Stimulated activated CD8-positive, alpha-beta memory T cell treated with anti-CD3 and anti-CD28 coated beads, Interleukin-12 subunit alpha, Interleukin-12 subunit beta, amount 100 ng/mL, for 1 hour (primary cell): ENCODE measurements at regions not wholly inside any gene's neighbourhood (a gene's known extent, or its start where the extent isn't known, plus 50 kb on each side); places are given as distances from the start of the nearest gene placed in this dataset.
"Not testable (repeated sequence)": the region's sequence is repeated elsewhere in the genome, so short reads cannot be mapped to it uniquely, and the experiment has no call there.

Experiments used
- DNase-seq: peaks from one replicate; pipeline ENCODE4 v3.0.0-alpha.2; 2020; ENCODE audit warnings: low read depth

DNA sequence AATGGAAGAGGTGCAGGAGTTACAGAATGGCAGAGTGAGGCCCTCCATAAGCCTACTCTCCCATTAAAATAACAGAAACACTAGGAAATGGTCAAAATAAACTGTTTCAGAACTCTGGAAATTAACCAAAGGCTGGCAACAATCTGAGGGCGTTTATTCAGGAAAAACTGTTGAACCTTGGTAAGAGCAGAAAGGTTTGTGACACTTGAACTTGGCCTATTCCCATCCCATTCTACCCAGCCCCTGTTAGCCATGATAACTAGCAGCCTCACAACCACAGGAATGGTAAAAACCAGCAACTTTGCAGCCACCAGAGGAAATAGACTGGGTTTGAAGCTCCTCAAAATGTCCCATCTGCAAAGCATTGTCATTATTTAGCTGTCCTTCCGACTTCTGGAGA, 256.8 kb downstream of the RHOU start:
- no peak for DNase-seq

DNA sequence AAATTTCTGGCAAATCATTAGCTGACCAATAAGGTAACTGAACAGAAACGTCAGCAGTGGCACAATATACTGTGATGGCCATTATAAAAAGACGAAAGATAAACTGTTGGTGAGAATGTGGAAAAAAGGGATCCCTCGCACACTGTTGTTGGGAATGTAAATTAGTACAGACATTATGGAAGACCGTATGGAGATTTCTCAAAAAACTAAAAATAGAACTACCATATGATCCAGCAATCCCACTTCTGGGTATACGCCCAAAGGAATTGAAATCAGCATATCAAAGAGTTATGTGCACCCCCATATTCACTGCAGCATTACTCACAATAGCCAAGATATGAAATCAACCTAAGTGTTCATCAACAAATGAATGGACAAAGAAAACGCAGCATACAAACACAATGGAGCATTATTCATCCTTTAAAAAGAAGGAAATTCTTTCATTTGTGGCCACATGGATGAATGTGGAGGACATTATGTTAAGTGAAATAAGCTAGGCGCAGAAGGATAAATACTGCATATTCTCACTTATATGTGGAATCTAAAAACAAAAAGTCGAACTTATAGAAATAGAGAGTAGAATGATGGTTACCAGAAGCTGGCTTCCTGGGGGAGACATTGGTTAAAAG, 257.7 kb downstream of the RHOU start:
- DNase-seq = no peak

DNA sequence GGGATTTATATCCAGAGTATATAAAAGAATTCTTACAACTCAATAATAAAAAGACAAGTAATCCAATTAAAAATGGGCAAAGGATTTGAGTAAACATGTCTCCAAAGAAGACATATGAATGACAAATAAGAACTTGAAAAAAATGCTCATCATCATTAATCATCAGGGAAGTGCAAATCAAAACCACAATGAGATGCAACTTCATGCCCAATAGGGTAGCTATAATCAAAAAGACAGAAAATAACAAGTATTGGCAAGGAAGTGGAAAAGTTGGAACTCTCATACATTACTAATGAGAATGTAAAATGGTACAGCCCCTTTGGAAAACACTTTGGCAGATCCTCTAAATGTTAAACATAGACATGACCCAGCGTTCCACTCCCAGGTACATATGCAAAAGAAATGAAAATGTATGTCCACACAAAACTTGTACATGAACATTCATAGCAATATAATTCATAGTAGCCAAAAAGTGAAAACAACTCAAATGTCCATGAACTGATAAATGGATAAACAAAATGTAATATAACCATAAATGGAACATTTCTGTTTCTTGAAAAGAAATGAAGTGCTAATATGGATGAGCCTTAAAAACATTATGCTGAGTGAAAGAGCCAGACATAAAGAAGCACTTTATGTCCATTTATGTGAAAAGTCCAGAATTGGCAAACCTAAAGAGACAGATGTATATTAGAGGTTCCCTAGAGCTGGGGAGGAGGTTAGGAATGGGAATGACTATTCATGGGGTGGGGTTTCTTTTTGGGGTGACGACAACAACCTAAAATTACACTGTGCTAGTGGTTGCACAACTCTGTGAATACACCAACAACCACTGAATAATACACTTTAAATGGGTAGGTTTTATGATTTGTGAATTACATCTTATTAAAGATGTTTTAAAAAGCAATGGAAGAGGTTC, 259.7 kb downstream of the RHOU start:
- no peak for DNase-seq

DNA sequence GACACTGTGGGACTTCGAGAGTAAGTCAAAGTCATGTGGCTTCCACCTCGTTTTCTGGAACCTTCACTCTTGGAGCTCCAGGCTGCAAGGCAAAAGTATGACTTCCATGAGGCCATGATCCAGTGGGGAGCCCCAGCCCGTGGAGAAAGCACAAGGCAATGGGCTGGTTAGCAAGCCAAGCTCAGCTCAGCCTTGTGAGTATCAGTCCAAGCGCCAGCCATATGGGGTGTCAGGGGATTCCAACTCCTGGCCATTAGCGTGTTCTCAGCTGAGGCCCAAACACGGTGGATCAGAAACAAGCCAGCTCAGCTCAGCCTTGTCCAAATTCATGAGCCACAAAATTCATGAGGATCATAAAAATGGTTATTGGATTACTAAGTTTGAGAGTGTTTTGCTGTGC, 261.0 kb downstream of the RHOU start:
- DNase-seq = no peak

DNA sequence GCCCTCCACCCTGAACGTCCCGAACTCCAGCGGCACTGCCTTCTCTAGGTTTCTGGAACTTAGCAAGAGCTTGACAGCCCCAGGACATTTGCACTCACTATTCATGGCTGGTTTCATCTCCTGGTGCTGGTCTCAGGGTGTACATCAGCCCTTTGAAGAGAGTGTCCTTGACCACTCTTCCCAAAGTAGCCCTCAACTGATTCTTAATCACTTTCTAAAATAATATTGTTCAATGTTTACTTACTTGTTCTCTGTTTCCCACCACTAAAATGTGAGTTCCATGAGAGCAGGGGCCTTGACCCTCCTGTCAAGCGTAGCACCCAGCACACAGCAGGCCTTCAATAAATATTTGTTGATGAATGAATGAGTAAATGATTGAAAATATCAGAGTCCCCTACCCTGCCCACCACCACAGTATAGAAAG, 262.5 kb downstream of the RHOU start:
- no peak for DNase-seq

DNA sequence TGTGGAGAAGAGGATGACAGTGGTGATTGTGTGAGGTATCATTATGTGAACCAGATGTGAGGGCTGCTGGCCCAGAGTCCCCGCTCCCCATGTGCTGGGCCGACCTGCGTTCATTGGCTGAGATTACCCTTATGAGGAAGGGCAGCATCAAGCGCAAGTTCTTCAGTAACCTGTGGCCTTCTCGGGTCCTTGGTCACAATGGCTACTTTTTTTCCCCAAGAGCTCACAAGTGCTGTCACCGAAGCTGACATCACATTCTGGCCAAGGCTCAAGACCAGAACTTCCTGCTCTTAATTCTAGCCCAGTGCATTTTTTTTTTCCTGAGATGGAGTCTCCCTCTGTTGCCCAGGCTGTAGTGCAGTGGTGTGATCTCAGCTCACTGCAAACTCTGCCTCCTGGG, 262.9 kb downstream of the RHOU start:
- no peak for DNase-seq

DNA sequence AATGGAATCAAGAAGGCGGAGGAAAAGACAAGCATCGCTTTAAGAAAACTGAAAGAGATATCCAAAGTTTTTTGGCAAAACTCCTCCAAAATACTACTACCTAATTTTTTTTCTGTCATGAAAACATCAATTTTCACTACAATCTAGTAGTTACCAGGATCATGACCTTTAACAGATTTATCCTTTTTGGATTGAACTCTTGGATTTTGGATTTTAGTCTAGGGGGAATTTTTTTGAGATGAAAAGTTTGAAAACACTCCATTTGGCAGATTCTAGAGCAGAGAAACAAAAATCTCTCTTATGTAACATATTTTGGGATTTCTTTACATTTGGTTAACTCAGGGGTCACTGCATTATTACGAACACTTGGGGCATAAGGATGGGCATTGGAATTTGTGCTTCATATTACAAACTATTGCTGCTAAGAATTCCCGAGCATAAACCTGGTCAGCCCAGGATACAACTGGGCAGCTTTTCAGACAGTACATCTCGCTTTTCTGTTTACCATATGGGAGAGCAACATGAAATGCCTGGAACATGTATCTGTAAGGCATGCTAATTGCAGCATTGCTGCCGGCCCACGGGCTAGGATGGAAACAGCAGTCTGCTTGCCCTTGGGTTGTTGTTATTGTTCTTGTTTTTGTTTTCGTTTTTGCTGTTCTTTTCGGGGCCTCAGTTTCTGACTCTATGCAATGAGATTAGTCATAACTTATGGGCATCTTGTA, 264.3 kb downstream of the RHOU start:
- DNase-seq = no peak

DNA sequence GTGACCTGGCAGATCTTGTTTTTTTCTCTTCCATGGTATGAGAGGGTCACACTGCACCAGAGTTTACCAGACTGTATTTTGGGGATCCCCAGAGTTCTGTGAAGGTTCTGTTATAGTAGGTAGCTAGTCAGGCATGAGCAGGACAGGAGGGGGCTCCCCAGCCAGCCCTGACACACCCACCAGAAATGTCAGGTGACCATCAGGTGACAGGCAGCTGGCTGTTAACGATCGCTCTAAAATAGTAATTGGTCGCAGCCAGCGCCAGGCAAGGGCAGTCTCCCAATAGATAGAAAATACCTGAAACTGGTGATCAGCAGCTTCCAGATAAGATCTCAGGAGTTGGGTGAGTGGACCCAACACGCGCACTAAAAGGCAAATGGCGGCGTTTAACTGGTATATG, 264.9 kb downstream of the RHOU start:
- DNase-seq = no peak

DNA sequence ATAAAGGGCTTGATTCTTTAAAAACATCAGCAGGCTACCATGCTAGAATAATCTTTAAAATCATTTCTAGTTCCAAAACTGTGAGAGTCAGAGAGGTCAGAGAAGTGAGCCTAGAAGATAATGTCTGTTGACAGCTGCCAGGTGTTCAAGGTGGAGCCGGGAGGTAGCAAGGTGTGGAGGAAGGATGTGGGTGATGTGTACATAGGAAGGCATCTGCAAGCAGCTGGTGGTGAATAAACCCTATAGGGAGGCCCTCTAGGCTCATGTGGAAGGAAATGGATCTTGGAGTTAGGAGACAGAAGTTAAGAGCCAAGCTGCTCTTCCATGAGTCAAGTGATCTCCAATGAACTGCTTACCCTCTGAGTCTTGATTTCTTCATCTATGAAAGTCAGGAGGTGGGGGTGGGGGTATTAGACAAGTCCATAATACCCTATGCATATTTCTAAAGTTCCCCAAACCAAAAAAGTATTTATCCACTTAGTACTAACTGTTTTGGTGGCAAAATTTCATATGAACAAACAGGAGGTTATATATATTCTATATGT, 266.3 kb downstream of the RHOU start:
- DNase-seq = no peak

DNA sequence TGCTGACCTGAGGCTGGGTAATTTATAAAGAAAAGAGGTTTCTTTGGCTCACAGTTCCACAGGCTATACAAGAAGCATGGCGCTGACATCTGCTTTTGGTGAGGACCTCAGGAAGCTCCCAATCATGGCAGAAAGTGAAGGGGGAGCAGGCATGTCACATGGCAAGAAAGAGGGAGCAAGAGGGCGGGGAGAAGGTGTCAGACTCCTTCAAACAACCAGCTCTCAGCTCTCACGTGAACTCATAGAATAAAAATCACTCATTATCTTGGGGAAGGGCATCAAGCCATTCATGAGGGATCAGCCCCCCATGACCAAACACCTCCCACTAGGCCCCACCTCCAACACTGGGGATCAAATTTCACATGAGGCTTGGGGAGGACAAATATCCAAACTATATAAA, 266.8 kb downstream of the RHOU start:
- no peak for DNase-seq

DNA sequence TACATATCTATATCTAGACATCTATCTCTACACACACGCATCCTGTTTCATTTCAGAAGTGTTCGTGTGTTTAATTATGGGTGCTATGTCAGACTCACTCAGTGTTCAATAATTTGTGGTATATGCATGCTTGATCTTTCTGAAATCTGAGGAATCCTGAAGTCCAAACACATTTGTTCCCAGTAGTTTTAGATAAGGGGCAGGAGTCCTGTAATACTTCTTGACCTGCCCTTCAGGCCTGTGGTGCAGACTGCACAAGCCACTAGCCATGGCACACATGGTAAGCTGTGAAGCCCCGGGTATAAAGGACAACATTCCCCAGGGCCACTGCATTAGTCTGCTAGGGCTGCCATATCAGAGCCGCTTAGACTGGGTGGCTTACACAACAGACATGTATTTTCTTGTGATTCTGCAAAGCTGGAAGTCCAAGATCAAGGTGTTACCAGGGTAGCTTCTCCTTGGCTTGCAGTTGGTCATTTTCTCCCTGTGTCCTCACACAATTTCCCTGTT, 267.2 kb downstream of the RHOU start:
- no peak for DNase-seq

DNA sequence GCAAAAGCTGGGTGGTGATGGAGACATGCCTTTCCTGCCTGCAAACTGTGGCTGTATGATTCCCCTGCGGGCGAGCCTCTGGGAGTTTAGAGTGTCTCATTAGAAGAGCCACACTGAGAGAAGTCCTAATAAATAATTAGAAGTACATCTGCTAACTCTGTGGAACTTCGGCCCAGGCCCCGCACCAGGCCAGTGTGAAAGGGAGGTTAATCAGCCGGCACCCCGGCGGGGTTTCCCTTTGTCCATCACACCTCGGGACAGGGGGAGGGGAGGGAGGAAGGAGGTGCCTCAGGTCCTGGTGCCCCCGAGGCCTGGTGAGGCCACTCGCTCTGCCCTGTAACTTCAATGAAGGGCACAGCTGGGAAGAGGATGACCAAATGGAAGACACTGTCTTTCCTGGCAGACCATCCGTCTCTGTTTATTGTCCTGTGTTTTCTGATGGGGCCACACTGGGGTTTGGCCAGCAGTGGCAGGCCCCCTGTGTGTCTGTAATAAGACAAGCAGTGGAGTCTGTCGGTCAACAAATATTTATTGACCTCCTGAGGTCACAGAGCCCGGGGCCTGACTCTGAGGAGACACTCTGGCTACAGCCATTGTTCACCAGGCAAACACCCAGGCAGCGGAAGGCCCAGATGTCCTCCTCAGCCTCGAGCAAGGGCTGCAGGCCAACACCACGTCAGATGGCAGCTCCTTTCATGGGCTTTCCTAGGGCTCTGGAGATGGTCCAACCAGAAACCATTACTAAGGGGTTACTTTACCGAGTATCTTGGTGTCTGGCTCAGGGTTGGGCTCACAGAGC, 267.5 kb upstream of the RAB4A start:
- DNase-seq = no peak

DNA sequence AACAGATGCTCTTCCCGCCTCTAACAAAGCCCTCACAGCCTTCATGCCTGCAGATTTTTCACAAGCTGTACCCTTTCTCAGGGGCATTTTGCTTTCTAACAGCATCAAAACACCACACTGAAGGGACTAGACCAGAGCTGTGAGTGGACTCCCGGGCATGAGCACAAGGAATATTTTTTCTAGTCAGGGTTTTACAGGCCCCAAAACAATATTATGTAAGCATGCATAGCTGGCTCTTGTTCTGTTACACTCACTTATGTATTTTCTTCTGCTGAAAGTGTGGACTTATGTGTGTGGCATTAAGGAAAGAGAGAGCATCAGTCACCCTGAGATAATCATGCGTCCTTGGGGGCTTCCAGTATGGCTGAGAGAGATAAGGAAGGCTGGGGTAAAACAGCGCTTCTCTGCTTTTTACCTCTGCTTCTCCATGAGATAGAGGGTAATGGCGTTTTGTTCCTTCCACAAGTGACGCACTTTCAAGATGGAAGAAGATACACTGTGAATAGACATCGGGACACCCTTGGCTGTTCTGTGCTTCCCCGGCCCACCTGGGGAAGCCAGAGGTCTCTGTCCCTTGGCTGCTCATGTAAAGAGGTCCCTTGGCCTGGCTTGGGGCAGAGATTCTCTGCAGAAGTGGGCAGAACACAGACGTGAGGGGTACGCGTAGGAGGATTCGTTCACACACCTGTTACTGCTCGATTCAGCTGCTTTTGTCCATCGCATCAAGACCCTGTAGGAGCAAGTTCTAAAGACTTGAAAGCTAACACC, 266.7 kb upstream of the RAB4A start:
- no peak for DNase-seq

DNA sequence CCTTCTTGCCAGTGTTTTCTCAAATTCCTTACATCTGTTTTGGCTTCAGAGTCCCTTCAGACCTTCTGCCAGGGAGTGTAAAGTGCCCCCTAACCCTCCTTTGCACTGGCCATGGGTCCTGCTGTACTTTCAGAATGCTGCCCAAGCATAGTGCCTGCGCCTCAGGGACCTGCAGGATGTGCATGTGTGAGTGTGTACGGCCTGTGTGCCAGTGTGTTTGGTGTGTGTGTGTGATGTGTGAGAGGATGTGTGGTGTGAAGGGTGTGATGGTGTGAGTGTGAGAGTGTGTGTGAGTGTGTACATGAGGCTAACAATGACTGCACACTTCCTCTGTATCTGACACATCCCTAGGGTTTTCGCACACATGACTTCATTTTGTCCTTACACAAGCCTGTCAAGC, 265.8 kb upstream of the RAB4A start:
- no peak for DNase-seq

DNA sequence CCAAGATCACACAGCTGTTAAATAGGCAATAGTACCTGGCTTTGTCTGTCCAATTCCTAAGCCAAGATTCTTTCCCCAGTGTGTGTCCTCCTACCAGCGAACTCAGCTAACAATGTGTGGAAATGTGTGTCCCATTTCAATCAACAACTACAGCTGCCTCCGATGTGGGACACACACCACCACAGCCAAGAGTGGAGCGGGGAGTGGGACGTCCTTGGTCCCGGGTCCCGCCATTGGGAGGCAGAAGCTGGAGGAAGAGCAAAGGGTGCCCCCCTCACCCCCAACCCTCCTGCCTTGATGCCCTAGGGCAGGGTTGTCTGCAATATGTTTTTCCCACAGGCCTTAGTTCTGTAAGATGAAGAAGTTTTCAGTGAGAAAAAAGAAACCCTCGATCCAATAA, 265.4 kb upstream of the RAB4A start:
- DNase-seq = no peak

DNA sequence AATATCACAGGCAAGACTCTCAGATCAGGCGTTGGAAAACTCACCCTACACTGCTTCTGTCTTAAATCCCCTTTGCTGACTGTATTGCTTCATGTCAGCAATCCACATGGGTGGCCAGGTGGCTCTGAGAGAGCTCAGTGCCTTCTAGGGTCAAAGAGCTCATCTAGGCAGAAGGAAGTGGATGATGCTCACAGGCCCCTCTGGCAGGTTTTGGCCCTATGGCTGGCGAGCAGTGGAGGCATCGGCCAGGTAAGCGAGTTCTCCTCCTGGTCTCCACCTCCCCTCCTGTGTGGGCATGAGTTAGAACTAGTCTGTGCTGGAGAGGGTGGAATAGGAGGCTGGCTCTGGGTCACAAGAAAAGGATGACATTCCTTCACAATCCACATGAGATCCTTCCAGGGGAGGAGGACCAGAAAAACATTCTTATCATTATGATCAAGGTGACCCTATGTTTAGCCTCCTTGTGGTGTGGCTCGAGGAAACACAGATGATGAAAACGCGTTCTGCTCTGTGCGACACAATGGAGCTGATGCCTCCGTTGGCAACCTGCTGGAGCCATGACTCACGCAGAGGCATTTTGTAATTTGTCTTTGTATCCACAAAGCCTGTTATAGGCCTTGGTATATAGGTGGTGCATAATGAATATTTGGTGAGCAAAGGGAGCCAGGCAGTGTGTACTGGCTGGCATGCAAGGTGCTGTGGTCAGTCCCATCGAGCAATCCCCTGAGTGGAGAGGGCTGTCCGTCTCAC, 264.6 kb upstream of the RAB4A start:
- DNase-seq = no peak

DNA sequence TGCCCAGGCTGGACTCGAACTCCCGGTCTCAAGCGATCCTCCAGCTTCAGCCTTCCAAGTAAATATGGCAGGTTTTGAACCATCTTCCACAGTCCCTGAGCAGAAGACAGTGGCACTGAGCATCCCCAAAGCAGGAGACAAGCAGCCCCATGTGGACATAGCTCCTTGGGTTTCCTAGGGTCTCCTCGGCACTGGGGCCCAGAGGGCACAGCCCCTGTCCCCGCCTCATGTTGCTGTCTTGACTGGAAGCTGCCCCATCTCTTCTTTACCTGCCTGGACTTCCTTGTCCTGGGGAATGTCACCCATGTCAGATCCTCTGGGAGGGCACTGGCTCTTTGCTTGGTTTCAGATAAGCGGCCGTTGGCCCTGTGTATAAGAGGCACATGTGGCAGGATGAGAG, 263.7 kb upstream of the RAB4A start:
- DNase-seq = no peak

DNA sequence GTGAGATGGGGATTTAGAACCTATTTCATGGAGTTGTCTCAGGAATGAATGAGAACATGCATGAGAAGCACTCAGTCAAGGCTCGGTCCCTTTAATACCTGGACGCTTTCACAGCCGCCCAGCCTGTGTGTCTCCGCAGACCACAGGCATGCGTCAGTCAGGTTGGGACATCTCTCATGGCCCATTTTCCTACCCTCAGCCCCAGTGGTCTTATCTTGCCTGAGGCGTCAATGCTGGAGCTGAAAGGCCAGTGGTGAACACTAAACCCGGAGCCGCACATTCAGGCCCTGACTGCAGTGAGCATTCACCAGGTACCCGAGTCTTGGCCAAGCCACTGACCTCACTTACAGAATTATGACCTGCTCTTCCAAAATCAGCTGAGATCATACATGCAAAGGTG, 263.2 kb upstream of the RAB4A start:
- DNase-seq = no peak

DNA sequence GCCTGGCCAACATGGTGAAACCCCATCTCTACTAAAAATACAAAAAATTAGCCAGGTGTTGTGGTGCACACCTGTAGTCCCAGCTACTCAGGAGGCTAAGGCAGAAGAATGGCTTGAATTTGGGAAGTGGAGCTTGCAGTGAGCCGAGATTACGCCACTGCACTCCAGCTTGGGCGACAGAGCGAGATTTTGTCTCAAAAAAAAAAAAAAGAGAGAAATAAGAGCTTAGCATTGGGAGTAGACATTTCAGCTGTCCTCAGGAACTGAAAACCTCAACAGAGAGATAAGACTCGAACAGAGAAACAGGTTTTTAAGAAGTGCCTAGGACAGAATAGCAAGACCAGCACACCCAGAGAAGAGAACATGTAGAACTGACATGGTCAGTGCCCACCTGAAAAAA, 262.6 kb upstream of the RAB4A start:
- DNase-seq = not testable (repeated sequence)

DNA sequence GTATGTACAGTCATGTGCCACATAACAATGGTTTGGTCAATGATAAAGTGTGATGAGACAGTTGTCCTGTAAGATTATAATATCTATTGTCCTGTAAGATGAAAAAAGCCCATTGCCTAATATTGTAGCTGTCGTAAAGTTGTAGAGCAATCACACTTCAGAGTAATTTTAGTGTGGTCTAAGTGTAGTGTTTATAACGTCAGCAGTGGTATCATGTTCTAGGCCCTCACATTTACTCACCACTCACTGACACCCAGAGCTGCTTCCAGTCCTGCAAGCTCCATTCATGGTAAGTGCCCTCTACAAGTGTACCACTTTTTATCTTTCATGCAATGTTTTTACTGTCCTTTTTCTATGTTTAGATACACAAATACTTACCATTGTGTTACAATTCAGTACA, 259.9 kb upstream of the RAB4A start:
- DNase-seq = no peak
